ENCODE measurements at regions not wholly inside any gene's neighbourhood (a gene's known extent, or its start where the extent isn't known, plus 50 kb on each side); places are given as distances from the start of the nearest gene placed in this dataset.

GRCh38 chr20:12916699-12917098 is 92.1 kb upstream of the SPTLC3 start:
- Histone ChIP-seq H3K27me3 (ENCODE audit: insufficient read depth, low read length) (no peaks in the 10 kb centered on the region), H3K4me3 (ENCODE audit: insufficient read depth, low read depth, low read length) (no peak overlapping the region), H3K27ac (ENCODE audit: low read depth, low read length) (no peak overlapping the region), H2AFZ (ENCODE audit: low read depth, low read length) (no peak overlapping the region), H3K4me1 (ENCODE audit: insufficient read depth, low read length) (no peaks in the 10 kb centered on the region), H4K20me1 (ENCODE audit: insufficient read depth, low read length) (no peaks in the 10 kb centered on the region), H3K4me2 (ENCODE audit: low read length) (no peak overlapping the region), H3K36me3 (ENCODE audit: insufficient read depth, low read length) (no peaks in the 10 kb centered on the region), H3K9ac (ENCODE audit: low read length) (no peak overlapping the region), H3K79me2 (ENCODE audit: insufficient read depth, low read length) (no peaks in the 10 kb centered on the region), H3K9me3 (ENCODE audit: insufficient read depth, low read depth, low read length) (no peaks in the 10 kb centered on the region)
- H3K27me3 Mint-ChIP-seq (ENCODE audit: low read depth, unreplicated experiment): no peaks in the 10 kb centered on the region
- H3K4me1 Mint-ChIP-seq (ENCODE audit: low read depth, unreplicated experiment): peaks cover 6% of the 10 kb centered on the region
- H3K4me3 Mint-ChIP-seq (ENCODE audit: unreplicated experiment): no peak overlapping the region
- DNase-seq (ENCODE audit: low read depth): no peak
- no peaks in the 10 kb centered on the region for H3K36me3 Mint-ChIP-seq (ENCODE audit: low read depth, unreplicated experiment)
- H3K9me3 Mint-ChIP-seq (ENCODE audit: unreplicated experiment): peaks cover 1% of the 10 kb centered on the region
- no peak overlapping the region for H3K27ac Mint-ChIP-seq (ENCODE audit: unreplicated experiment)
- TF ChIP-seq CTCF (IDR thresholded peaks at IDR 0.05; ENCODE audit: insufficient read depth, low read depth, low read length) (no peak), EZH2 (IDR thresholded peaks at IDR 0.05; ENCODE audit: insufficient read depth, low read length) (no peak)
- FAIRE-seq: no peak

- H3K4me2 ChIP-seq (ENCODE audit: low read length): no peak overlapping the region
- no peaks in the 10 kb centered on the region for H3K36me3 ChIP-seq (ENCODE audit: insufficient read depth, low read length)
- Mint-ChIP-seq H3K4me1 (ENCODE audit: low read depth, unreplicated experiment) (peaks cover 39% of the 10 kb centered on the region), H3K4me3 (ENCODE audit: unreplicated experiment) (no peak overlapping the region), H3K27ac (ENCODE audit: unreplicated experiment) (no peak overlapping the region), H3K36me3 (ENCODE audit: low read depth, unreplicated experiment) (no peaks in the 10 kb centered on the region), H3K9me3 (ENCODE audit: unreplicated experiment) (peaks cover 6% of the 10 kb centered on the region), H3K27me3 (ENCODE audit: low read depth, unreplicated experiment) (peaks cover 8% of the 10 kb centered on the region)
- DNase-seq (ENCODE audit: low read depth): no peak
- TF ChIP-seq EZH2 (IDR thresholded peaks at IDR 0.05; ENCODE audit: insufficient read depth, low read length) (no peak), CTCF (IDR thresholded peaks at IDR 0.05; ENCODE audit: insufficient read depth, low read depth, low read length) (no peak)
- no peak overlapping the region for H2AFZ ChIP-seq (ENCODE audit: low read depth, low read length)
- H3K4me3 ChIP-seq (ENCODE audit: insufficient read depth, low read depth, low read length): no peak overlapping the region
- peaks cover 27% of the 10 kb centered on the region for H3K4me1 ChIP-seq (ENCODE audit: insufficient read depth, low read length)
- no peak overlapping the region for H3K27ac ChIP-seq (ENCODE audit: low read depth, low read length)
- no peaks in the 10 kb centered on the region for H4K20me1 ChIP-seq (ENCODE audit: insufficient read depth, low read length)
- H3K9me3 ChIP-seq (ENCODE audit: insufficient read depth, low read depth, low read length): no peaks in the 10 kb centered on the region
- H3K9ac ChIP-seq (ENCODE audit: low read length): no peak overlapping the region
- H3K79me2 ChIP-seq (ENCODE audit: insufficient read depth, low read length): no peaks in the 10 kb centered on the region
- no peak for FAIRE-seq
- H3K27me3 ChIP-seq (ENCODE audit: insufficient read depth, low read length): no peaks in the 10 kb centered on the region
Observed at GRCh38 chr20:12924126-12924525, 84.6 kb upstream of the SPTLC3 start.

GRCh38 chr20:12925210-12925755 is 83.5 kb upstream of the SPTLC3 start:
- H3K4me3 ChIP-seq (ENCODE audit: insufficient read depth, low read depth, low read length): no peak overlapping the region
- H3K27me3 Mint-ChIP-seq (ENCODE audit: low read depth, unreplicated experiment): peaks cover 8% of the 10 kb centered on the region
- peak overlapping the region; percentile 37 for H2AFZ ChIP-seq (ENCODE audit: low read depth, low read length)
- H4K20me1 ChIP-seq (ENCODE audit: insufficient read depth, low read length): no peaks in the 10 kb centered on the region
- peaks cover 49% of the 10 kb centered on the region for H3K4me1 Mint-ChIP-seq (ENCODE audit: low read depth, unreplicated experiment)
- no peak overlapping the region for H3K9ac ChIP-seq (ENCODE audit: low read length)
- peaks cover 34% of the 10 kb centered on the region for H3K4me1 ChIP-seq (ENCODE audit: insufficient read depth, low read length)
- TF ChIP-seq CTCF (IDR thresholded peaks at IDR 0.05; ENCODE audit: insufficient read depth, low read depth, low read length) (peak; percentile 99), EZH2 (IDR thresholded peaks at IDR 0.05; ENCODE audit: insufficient read depth, low read length) (no peak)
- H3K79me2 ChIP-seq (ENCODE audit: insufficient read depth, low read length): no peaks in the 10 kb centered on the region
- H3K9me3 ChIP-seq (ENCODE audit: insufficient read depth, low read depth, low read length): no peaks in the 10 kb centered on the region
- peaks cover 6% of the 10 kb centered on the region for H3K9me3 Mint-ChIP-seq (ENCODE audit: unreplicated experiment)
- DNase-seq (ENCODE audit: low read depth) (peak; percentile 69), FAIRE-seq (peak; percentile 23)
- no peak overlapping the region for H3K27ac Mint-ChIP-seq (ENCODE audit: unreplicated experiment)
- H3K4me3 Mint-ChIP-seq (ENCODE audit: unreplicated experiment): no peak overlapping the region
- H3K27ac ChIP-seq (ENCODE audit: low read depth, low read length): no peak overlapping the region
- H3K27me3 ChIP-seq (ENCODE audit: insufficient read depth, low read length): no peaks in the 10 kb centered on the region
- no peaks in the 10 kb centered on the region for H3K36me3 Mint-ChIP-seq (ENCODE audit: low read depth, unreplicated experiment)
- H3K36me3 ChIP-seq (ENCODE audit: insufficient read depth, low read length): no peaks in the 10 kb centered on the region
- peak overlapping the region; percentile 35 for H3K4me2 ChIP-seq (ENCODE audit: low read length)
